IMR-90 (cell line): ENCODE measurements at regions not wholly inside any gene's neighbourhood (a gene's known extent, or its start where the extent isn't known, plus 50 kb on each side); places are given as distances from the start of the nearest gene placed in this dataset.
"Not testable (repeated sequence)": the region's sequence is repeated elsewhere in the genome, so short reads cannot be mapped to it uniquely, and the experiment has no call there.

Experiments used
- ATAC-seq: fragments of 200-7000 bp; cut with Tn5 transposase; 2 replicates; pipeline ENCODE4 v1.9.1; 2020; ENCODE audit warnings: low read depth, mild to moderate bottlenecking, moderate library complexity
- BruUV-seq: library from RNA; stranded (reverse); fragments of 400-500 nt; replicated peaks from 2 replicates; lab custom pipeline; 2021; lab: Mats Ljungman, UMichigan
- CTCF ChIA-PET: fragments of 300-600 bp; formaldehyde crosslinking; extraction: SDS; loops from one replicate; lab custom pipeline; 2021; ENCODE audit warnings: antibody characterized with exemption; lab: Yijun Ruan, JAX
- POLR2A ChIA-PET: fragments of 300-600 bp; sonication (Branson Sonifier 250); formaldehyde crosslinking; loops from one replicate; lab custom pipeline; 2022; ENCODE audit warnings: antibody characterized with exemption; ENCODE audit not compliant: unreplicated experiment; lab: Charles Lee
- DNase-seq: peaks from one replicate; pipeline ENCODE4 v3.0.0; 2013
- H2AFZ ChIP-seq: replicated peaks from 2 replicates; pipeline ENCODE3; 2013; ENCODE audit warnings: low read length, mild to moderate bottlenecking; ENCODE audit not compliant: poor library complexity
- H2AK5ac ChIP-seq: 2 replicates; pipeline ENCODE4 v1.6.1; 2013; ENCODE audit warnings: low read depth, low read length, inconsistent platforms
- H2AK9ac ChIP-seq: replicated peaks from 2 replicates; pipeline ENCODE3; 2013; ENCODE audit warnings: mild to moderate bottlenecking, low read depth, low read length, moderate library complexity; ENCODE audit not compliant: poor library complexity
- H2BK120ac ChIP-seq: 2 replicates; pipeline ENCODE4 v1.6.1; 2013; ENCODE audit warnings: low read depth, low read length, inconsistent platforms
- H2BK15ac ChIP-seq: 3 replicates; pipeline ENCODE4 v1.6.1; 2013; ENCODE audit warnings: low read depth, low read length, inconsistent platforms
- H2BK20ac ChIP-seq: 2 replicates; pipeline ENCODE4 v1.6.1; 2013; ENCODE audit warnings: low read depth, mild to moderate bottlenecking, inconsistent platforms, low read length, moderate library complexity
- H2BK5ac ChIP-seq: 2 replicates; pipeline ENCODE4 v1.6.1; 2013; ENCODE audit warnings: mild to moderate bottlenecking, low read depth, low read length, inconsistent platforms; ENCODE audit not compliant: poor library complexity, severe bottlenecking
- H3K14ac ChIP-seq: replicated peaks from 2 replicates; pipeline ENCODE4 v1.6.1; 2013; ENCODE audit warnings: low read depth, low read length, inconsistent platforms
- H3K18ac ChIP-seq: 2 replicates; pipeline ENCODE4 v1.6.1; 2013; ENCODE audit warnings: low read depth, low read length, control low read depth
- H3K23ac ChIP-seq: 2 replicates; pipeline ENCODE4 v1.6.1; 2013; ENCODE audit warnings: low read depth, low read length, inconsistent platforms
- H3K27ac ChIP-seq: 2 replicates; pipeline ENCODE4 v1.5.1; 2013; ENCODE audit warnings: mild to moderate bottlenecking, control low read depth, low read length; ENCODE audit not compliant: insufficient read depth
- H3K27me3 ChIP-seq: 2 replicates; pipeline ENCODE4 v1.6.1; 2013; ENCODE audit warnings: low read length; ENCODE audit not compliant: control insufficient read depth, insufficient read depth
- H3K36me3 ChIP-seq: 2 replicates; pipeline ENCODE4 v1.6.1; 2013; ENCODE audit warnings: low read length, mixed read lengths; ENCODE audit not compliant: control insufficient read depth, insufficient read depth
- H3K4ac ChIP-seq: 2 replicates; pipeline ENCODE4 v1.6.1; 2013; ENCODE audit warnings: low read depth, low read length, inconsistent platforms
- H3K4me1 ChIP-seq: 2 replicates; pipeline ENCODE4 v1.6.1; 2013; ENCODE audit warnings: low read length, mixed read lengths; ENCODE audit not compliant: control insufficient read depth, insufficient read depth
- H3K4me2 ChIP-seq: 2 replicates; pipeline ENCODE4 v1.6.1; 2013; ENCODE audit warnings: low read depth, mild to moderate bottlenecking, control low read depth, low read length, moderate library complexity
- H3K4me3 ChIP-seq: 2 replicates; pipeline ENCODE4 v1.5.1; 2013; ENCODE audit warnings: low read depth, mild to moderate bottlenecking, control low read depth, low read length, moderate library complexity; ENCODE audit not compliant: insufficient read depth
- H3K56ac ChIP-seq: 2 replicates; pipeline ENCODE4 v1.6.1; 2013; ENCODE audit warnings: low read length, inconsistent platforms; ENCODE audit not compliant: insufficient read depth; ENCODE audit errors: extremely low read depth
- H3K79me1 ChIP-seq, 2 experiments: 2 replicates each; pipeline ENCODE4 v1.6.1; 2013; ENCODE audit warnings: low read length in 2 of 2, inconsistent platforms in 1 of 2, low read depth in 1 of 2
- H3K9ac ChIP-seq: 2 replicates; pipeline ENCODE4 v1.6.1; 2013; ENCODE audit warnings: low read depth, low read length, control low read depth
- H3K9me1 ChIP-seq: 2 replicates; pipeline ENCODE4 v1.6.1; 2013; ENCODE audit warnings: low read length, inconsistent platforms; ENCODE audit not compliant: insufficient read depth
- H3K9me3 ChIP-seq: 2 replicates; pipeline ENCODE4 v1.6.1; 2013; ENCODE audit warnings: low read length; ENCODE audit not compliant: control insufficient read depth, insufficient read depth
- H4K20me1 ChIP-seq: 2 replicates; pipeline ENCODE4 v1.6.1; 2013; ENCODE audit warnings: low read length, inconsistent platforms; ENCODE audit not compliant: insufficient read depth
- H4K5ac ChIP-seq: 2 replicates; pipeline ENCODE4 v1.6.1; 2013; ENCODE audit warnings: mild to moderate bottlenecking, low read depth, low read length, control low read depth
- H4K8ac ChIP-seq, 2 experiments: 2 replicates each; pipeline ENCODE4 v1.6.1; 2013; ENCODE audit warnings: low read depth in 2 of 2, low read length in 2 of 2, control low read depth in 1 of 2, inconsistent platforms in 1 of 2
- H4K91ac ChIP-seq: 2 replicates; pipeline ENCODE4 v1.6.1; 2013; ENCODE audit warnings: low read depth, low read length, inconsistent platforms; ENCODE audit not compliant: insufficient read depth
- WGBS, 2 experiments: methylation state at CpG; one replicate each; pipeline versions ENCODE4 v1.1.5 to v1.1.7; 2013; ENCODE audit warnings: missing lambda C conversion rate in 2 of 2; ENCODE audit not compliant: insufficient read length in 1 of 2; ENCODE audit errors: extremely low coverage in 2 of 2; 5-methylcytosine and 5-hydroxymethylcytosine counted together
- dilution Hi-C: fragments of 300-500 bp; cut with HindIII; formaldehyde crosslinking; loops from one replicate; pipeline ENCODE4 v1.14.3; 2018; ENCODE audit warnings: low sequenced_read_pairs; ENCODE audit not compliant: unreplicated experiment
- in situ Hi-C: fragments of 300-500 bp; cut with MboI; formaldehyde crosslinking; loops from 3 replicates; pipeline ENCODE4 v1.14.3; 2019; ENCODE audit warnings: low sequenced_read_pairs, inconsistent platforms, mixed read lengths
- intact Hi-C: fragments of 100-400 bp; cut with micrococcal nuclease; formaldehyde crosslinking; loops from 2 replicates; pipeline ENCODE4 v1.10.0; 2022

DNA sequence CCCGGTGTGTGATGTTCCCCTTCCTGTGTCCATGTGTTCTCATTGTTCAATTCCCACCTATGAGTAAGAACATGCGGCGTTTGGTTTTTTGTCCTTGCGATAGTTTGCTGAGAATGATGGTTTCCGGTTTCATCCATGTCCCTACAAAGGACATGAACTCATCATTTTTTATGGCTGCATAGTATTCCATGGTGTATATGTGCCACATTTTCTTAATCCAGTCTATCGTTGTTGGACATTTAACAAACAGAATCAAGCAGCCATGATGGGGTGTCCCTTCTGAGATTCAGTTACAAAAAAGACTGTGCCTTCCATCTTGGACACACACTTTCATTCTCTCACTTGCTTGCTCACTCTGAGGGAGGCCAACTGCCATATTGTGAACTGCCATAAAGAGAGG lies 66.5 kb upstream of the MDM1 start:
- H3K27ac ChIP-seq, DNase-seq, H4K8ac ChIP-seq, H2BK5ac ChIP-seq, H3K4ac ChIP-seq, H4K20me1 ChIP-seq, H3K36me3 ChIP-seq, H3K14ac ChIP-seq, dilution Hi-C loops, H4K91ac ChIP-seq, H3K4me3 ChIP-seq, H2AFZ ChIP-seq, H3K9ac ChIP-seq, H3K4me1 ChIP-seq, H2BK120ac ChIP-seq, BruUV-seq, H2BK15ac ChIP-seq, H4K5ac ChIP-seq, H3K23ac ChIP-seq, H3K4me2 ChIP-seq, H3K18ac ChIP-seq, H3K9me3 ChIP-seq, CTCF ChIA-PET, intact Hi-C loops, in situ Hi-C loops, H3K27me3 ChIP-seq, H3K56ac ChIP-seq, H2BK20ac ChIP-seq, H3K9me1 ChIP-seq, H2AK5ac ChIP-seq, POLR2A ChIA-PET, ATAC-seq, H3K79me1 ChIP-seq, H2AK9ac ChIP-seq: not testable (repeated sequence)
- no CpG with 5 or more reads among the region's 6 CpGs for WGBS, 2 experiments
